ENCODE measurements at regions not wholly inside any gene's neighbourhood (a gene's known extent, or its start where the extent isn't known, plus 50 kb on each side); places are given as distances from the start of the nearest gene placed in this dataset.

DNA sequence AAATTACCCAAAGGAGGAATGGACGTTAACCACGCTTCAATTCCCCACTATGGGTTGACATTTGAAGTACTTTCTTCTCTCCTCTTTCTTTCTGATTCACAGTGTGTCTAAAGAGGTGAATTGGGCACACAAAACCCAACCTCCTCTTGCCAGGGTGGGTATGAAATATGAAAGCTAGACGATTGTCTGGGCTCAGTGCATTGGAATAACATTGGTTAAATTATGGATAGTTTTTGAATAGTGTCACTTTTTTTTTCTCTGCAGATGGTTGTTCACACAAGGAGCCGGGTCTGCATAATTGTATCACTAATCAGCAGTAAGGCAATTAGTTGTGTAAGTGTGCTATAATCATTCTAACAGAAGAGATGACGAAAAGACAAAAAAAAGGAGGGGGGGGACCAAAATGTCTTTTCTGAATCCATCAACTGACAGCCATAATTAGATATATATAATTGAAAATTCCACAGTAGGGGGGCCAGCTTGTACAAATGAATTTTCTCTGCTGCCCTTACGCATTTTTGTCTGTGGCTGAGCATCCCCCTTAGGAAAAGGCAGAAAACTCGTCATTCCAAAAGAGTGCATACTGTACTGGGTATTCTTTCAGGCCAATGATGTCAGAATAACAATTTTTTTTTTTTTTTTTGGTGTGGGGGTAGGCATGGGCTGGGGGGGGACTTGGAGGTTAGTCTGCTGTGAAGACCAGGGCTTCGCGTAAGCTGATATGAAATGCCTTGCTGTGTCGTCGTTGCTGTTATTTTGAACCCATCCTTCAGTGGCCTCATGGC is 307.5 kb upstream of the SALL1 start:
- DNase-seq (ENCODE audit: low read depth) = no peak
- H3K4me3 ChIP-seq (ENCODE audit: control insufficient read depth, low read depth, low read length) = no peak overlapping the region
- TF ChIP-seq CTCF (conservative IDR thresholded peaks at IDR 0.05; ENCODE audit: control insufficient read depth, insufficient read depth, low read depth, low read length) = no peak

- no peak for DNase-seq (ENCODE audit: low read depth)
- no peak for TF ChIP-seq CTCF (conservative IDR thresholded peaks at IDR 0.05; ENCODE audit: control insufficient read depth, insufficient read depth, low read depth, low read length)
- H3K4me3 ChIP-seq (ENCODE audit: control insufficient read depth, low read depth, low read length) = no peak overlapping the region
Measured at GRCh38 chr16:51457775-51458174, 306.7 kb upstream of the SALL1 start.

GRCh38 chr16:51455398-51455797 is 304.3 kb upstream of the SALL1 start:
- no peak for DNase-seq (ENCODE audit: low read depth)
- TF ChIP-seq CTCF (conservative IDR thresholded peaks at IDR 0.05; ENCODE audit: control insufficient read depth, insufficient read depth, low read depth, low read length) = no peak
- no peak overlapping the region for H3K4me3 ChIP-seq (ENCODE audit: control insufficient read depth, low read depth, low read length)

- TF ChIP-seq CTCF (conservative IDR thresholded peaks at IDR 0.05; ENCODE audit: control insufficient read depth, insufficient read depth, low read depth, low read length) = no peak
- DNase-seq (ENCODE audit: low read depth) = no peak
- no peak overlapping the region for H3K4me3 ChIP-seq (ENCODE audit: control insufficient read depth, low read depth, low read length)
Measured at GRCh38 chr16:51453251-51453650, 302.2 kb upstream of the SALL1 start.

GRCh38 chr16:51450909-51451308 is 299.8 kb upstream of the SALL1 start:
- no peak for TF ChIP-seq CTCF (conservative IDR thresholded peaks at IDR 0.05; ENCODE audit: control insufficient read depth, insufficient read depth, low read depth, low read length)
- no peak for DNase-seq (ENCODE audit: low read depth)
- no peak overlapping the region for H3K4me3 ChIP-seq (ENCODE audit: control insufficient read depth, low read depth, low read length)

DNA sequence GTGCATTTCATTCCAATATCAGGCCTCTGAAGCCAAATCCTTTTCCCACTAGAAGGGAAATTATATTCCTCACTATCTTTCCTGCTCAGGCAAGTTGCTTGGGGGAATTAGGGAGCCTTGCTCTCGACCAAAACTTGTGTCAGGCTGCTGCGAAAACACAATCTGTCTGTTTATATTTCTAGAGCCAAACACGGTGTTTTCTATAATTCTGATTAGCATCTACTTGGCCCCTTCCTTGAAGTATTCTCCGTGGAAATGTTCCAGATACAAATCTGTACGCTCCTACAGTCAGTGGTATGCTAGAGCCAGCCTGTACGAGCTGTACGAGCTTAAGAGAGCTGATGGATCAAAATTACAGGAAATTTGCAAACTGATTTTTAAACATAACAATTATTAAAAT is 299.3 kb upstream of the SALL1 start:
- H3K4me3 ChIP-seq (ENCODE audit: control insufficient read depth, low read depth, low read length) = no peak overlapping the region
- TF ChIP-seq CTCF (conservative IDR thresholded peaks at IDR 0.05; ENCODE audit: control insufficient read depth, insufficient read depth, low read depth, low read length) = no peak
- no peak for DNase-seq (ENCODE audit: low read depth)
